GM19468 (cell line): ENCODE measurements at regions not wholly inside any gene's neighbourhood (a gene's known extent, or its start where the extent isn't known, plus 50 kb on each side); places are given as distances from the start of the nearest gene placed in this dataset.

Source experiments
- ATAC-seq: cut with Tn5 transposase; IDR thresholded peaks from one replicate; pipeline ENCODE4 v1.9.1; 2021; ENCODE audit warnings: mild to moderate bottlenecking, moderate library complexity, moderate number of reproducible peaks; ENCODE audit not compliant: unreplicated experiment; ENCODE audit errors: extremely low read depth

DNA sequence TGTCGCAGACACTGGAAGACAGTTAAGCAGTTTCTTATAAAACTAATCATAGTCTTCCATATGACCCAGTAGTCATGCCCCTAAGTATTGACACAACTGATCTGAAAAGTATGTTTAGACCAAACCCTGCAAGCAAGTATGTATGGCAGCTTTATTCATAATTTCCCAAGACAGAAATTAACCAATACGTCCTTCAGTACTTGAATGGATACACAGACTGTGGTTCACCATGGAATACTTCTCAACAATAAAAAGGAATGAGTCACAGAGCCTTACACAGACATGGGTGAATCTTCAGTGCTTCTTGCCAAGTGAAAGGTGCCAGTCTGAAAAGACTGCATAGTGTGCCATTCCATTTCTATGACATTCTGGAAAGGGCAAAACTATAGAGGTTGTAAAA, 50.2 kb upstream of the AKR1E2 start:
- no peak for ATAC-seq

DNA sequence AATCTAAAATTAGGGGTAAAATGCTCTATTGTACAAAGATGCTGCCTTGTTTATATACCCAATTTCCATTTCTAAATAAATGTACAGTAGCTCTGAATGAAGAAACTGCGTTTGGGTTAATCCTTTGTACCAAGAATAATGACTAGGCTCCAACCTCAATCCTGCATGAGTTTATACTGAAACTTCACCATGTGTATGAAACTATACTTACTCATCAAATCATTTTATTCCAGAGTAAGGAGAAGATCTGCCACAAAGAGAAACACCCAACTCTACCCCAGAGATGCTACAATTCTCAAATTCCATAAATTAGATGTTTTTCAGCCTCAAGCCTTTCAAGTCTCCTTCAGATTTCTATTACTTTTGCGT, 53.8 kb upstream of the AKR1E2 start:
- ATAC-seq, result no peak

DNA sequence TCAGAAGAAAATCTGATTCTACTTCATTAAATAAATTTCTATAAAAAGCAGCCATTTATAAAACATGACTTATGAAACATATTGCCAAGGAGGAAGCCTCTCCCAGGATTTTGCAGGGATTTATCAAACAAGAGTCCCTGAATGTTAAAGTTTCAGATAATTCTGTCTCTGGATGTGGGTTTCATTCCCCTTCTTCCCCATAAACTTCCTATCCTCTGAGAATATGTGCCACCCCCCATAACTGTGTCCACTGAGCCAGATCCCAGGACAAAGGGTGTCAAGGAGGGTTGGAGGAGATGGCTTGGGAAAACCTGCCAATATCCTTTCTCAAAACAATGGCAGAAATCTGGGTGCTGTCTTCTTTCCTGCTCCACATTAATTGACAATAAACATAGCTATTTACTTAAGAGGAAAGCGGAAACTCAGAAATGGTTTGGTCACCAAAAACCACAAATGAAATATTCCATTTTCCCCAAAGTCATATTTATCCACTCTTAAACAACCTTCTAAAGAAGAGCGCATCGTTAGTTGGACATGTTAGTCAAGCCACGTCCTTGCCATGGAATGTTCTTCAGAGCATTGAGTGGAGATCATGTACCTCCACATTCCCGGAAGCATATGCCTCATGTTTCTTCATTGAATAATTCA, 54.3 kb upstream of the AKR1E2 start:
- ATAC-seq, result no peak

DNA sequence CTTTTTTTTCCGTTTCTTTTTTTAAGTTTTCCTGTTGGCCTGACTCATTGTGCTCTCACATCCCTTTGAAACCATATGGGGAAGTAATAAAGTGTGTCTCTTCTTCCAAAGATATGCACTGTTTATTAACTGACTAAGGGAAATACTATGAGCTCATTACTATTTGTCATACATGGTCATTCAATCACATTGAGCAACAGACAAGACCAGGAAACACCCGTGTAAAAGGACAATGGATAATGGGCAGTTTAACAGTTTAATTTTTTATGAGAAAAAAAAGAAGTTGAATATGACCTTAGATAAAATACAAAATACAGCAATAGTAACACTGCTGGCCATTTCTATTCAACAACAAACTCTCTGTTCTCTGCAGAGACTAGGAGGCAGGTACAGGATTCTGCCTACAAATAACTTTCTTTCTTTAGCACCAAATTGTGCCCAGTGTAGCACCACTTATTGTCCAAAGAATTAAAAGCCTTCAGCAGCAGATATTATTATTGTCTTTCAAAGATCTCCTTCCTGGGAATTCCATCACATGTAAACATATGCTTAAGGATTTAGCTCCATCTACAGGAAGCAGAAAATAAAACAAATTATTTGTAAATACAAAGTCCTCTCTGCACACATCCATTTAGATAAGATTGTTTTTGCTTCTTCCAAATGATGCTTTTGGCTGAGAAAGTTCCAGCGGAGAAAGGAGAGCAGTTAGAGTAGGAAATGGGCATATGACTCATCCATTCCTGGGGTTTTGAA, 55.0 kb upstream of the AKR1E2 start:
- no peak for ATAC-seq

DNA sequence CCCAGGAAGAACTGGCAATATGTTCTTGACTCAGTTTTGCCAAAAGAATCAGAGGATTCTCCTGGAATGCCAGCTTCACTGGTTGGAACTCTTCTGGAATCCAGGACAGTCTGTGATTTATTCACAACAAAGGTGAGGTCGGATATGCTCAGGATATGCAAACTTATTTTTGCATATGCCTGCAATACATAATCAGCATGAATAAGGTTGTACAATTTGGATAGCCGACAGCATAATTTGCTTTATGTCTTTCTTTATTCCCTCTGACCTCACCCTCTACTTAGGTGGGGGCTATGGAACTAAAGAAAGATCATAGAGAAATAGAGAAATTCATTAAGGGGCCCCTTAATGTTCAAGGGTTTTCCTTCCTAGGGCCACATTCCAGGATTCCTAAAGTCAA, 57.6 kb upstream of the AKR1E2 start:
- ATAC-seq, result no peak

DNA sequence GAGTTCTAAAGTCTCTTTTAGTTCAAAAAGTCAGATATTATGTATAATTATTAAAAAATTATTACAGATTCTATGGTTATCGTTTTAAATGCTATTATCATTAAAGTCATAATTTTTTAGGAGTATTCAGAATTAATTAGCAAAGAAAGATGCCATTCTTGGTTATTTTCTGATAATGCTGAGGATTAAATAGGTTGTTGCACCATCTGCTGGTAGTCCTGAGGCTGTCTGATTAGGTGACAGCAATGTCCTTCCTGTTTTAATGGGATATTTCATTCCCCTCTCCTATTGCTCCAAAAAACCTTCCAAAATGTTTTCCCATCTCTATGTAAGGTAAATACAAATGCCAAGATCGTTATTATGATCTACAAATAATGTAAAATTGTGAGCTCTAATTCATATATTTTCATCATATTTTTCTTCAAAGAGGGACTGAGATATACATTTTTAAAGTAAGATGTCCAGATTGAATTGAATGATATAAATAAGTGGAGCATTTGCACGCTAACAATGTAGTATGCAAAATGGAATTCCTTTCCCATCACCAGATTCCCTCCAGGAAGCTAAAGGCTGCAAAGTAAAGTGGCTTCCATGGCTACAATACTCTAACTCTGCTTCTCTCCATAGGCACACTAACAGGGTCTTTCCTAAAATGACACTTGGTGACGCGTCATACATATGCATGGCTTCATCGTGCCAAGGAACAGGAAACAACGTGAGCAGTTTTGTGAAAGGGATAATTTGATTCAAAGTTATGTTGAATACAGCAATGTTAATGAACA, 58.8 kb upstream of the AKR1E2 start:
- ATAC-seq, result no peak

DNA sequence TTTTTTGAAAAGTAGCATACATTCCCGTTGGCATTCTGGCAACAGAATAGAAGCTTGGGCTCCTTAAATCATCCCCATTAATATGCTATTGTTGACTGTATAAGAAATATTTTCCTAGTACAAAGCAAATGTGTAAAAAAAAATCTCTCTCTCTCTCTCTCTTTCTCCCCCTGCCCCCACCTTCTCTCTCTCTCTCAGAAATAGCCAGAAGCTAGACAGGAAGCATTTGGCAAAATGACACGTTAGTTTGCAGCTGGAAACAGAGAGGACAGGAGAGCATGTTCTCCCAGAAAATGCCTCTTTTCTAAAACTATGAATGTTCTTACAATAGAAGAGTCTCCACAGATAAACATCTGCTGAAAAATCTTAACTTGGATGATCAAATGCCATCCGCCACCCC, 59.6 kb upstream of the AKR1E2 start:
- no peak for ATAC-seq

DNA sequence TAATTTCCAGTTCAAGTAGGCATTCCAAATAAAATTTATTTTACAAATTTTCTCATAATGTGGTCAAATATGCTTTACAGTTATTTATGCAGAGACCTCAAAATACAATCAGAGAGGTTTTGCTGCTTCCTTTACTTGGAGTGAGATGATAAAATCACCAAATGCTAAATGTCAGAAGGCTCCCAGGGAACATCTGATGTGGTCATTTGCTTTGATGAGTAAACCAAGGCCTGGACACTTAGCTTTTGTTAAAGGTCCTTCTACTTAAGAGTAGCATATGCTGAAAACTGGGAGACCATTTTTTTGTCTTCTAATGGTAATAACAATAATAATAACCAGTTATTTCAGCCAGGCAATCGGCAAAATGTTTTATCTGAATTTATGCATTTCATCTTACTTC, 60.6 kb upstream of the AKR1E2 start:
- ATAC-seq, result no peak

DNA sequence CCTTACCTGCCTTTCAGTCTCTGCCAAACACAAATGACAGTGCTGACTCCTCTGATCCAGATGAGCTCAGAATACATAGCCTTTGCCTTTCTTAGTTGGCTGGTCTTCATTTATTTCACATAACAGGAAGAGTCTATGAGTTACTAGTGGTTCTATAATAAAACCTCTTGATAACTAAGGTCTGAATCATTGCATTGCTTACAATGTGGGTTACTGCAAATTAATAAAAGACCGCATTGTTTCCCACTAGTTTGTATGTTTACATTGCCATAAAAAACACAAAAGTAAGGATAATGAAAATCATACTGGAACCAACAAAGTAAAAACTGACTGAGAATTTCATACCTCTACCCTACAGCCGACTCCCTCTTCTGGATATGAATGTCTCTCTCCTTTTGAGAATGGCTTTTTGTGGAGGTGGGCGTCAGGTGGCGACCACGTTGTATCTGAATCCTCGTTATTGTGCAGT, 62.0 kb upstream of the AKR1E2 start:
- no peak for ATAC-seq

DNA sequence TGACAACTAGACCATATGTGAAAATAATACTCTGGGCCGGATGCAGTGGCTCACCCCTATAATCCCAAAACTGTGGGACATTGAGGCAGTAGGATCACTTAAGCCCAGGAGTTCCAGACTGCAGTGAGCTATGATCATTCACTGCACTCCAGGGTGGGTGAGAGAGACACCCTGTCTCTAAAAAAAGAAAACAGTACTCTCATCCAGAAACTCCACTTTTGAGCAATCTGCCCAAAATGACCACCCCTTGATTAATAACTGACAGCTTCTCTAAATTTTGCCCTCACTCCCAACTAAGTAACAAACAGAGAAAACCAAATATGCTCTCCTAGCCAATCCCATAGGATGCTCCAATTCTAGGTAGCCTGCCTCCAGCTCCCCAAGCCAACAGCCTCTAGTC, 62.5 kb upstream of the AKR1E2 start:
- no peak for ATAC-seq

DNA sequence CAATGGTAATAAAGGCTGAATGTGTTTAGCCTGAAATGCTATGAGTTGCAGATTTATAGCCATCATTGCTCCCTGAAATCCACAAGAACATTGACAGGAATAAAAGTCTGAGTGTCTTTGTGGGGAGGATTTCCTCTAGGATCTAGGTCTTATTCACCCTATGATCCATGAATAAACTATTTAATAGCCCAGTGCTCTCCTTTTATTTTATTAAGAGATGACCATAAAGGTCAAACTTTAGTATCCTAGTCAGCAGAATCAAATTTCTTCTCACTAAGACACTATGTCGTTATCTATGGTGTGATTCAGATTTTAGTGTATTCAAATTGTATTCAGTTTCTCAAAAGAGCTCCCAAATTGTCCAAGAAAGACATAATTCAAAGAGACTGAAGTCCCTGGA, 67.8 kb upstream of the AKR1E2 start:
- no peak for ATAC-seq

DNA sequence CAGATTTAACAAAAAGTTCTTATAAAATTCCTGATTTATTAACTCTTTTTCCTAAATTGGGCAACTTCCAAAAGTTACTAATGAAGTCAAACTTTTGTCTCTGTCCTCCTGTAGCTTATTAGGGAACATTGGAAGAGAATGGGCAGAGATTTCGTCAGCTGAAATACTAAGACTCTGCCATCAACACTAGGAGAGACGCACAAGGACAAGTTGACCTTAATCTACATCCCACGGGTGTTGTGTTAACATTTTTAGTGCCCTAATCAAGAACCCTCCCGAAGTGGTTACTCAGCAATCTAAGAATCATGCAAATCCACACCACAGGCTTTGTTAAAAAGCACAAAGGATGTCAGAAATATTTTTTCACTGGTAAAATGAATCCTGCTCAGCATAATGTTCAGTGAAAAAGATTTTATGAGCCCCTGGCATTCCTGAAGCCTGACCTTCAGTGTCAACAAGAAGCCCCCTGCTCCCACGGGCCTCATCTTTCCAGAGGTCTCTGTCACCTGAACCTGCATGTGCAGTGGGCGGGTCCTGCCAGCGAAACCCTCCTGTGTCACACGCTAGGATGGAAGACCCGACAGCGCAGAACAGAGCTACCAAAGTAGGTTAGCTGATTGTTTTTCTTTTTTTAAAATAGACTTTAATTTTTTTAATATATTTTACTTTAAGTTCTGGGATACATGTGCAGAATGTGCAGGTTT, 70.6 kb upstream of the AKR1E2 start:
- ATAC-seq, result no peak

DNA sequence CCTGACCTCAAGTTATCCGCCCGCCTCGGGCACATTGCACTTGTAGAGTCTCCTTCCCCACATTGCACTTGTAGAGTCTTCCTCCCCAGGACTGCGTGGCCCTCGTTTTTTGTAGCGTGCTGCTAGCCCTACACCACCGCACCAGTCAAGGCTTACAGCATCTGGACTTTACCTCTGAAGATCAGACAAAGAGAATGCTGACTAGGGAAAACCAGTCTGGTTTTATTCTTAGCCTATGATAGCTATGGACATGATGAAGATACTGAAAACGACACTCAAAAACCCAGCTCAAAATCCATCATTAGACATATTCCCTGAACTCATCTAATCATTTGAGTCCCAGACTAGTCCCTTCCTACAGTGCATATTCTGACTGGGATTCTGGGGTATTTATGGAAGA, 71.9 kb upstream of the AKR1E2 start:
- ATAC-seq, result no peak

DNA sequence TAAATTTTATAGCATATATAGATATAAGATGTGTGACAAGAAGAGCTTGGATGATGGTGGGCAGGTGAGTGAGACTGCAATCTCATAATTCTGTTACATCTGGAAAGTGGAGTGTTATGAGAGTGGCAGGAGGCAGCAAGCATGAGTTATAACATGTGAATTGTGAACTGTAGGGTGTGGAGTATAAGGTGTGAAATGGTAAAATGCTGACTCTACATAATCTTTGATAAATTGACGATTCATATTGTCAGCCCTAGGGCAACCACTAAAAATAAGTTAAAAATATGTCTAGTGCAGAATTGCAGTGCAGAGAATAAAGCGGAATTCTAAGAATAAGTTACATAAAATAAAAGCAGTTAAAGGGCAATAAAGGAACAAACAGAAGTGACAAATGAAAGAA, 74.8 kb upstream of the AKR1E2 start:
- ATAC-seq, result no peak

DNA sequence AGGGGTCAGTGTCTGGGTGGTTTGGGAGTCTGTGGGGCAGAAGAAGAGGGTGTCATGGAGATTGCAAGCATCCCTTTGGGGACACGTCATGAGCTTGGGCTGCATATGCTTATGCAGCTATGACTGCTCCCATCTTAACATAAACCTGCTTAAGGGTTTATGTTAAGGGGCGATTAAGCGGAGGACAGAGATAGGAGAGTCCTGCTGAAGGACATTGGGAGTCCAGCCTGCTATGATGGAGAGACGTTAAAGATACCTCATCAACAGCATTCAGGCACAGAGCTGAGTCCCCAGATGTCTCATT, 76.8 kb upstream of the AKR1E2 start:
- ATAC-seq, result no peak

DNA sequence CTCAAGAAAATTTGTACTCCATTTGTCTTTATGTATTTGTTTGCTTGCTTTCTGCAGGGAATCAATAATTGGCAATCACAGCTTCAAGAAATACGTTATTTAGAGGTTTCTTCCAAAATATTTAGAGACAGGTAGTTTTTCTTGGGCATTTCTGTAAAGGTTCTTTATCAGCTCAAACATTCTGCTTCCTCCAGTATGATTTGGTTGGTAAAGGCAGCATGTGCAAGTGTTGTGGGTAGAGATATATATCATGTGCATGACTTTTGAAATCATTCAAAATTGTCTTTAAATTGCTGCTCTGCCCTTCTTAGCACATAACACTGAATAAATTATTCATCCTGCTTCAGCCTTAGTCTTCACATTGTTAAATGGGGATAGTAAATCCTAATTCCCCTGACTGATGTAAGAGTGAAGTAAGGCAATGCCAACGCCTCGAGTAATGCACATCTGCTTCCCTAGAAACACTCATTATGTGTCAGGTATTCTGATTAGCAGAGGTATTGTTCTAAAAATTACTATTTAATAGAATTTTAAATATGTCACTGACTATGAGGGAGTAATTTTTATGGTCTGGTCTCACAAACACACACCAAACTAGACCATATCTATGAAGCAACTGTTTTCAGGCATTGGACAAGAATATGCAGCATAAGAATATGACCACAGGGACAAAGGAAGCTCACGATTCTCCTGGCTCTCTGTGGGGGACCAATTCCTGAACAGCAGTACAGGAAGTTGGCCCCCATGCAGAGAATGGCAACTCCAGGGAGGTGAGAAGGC, 77.3 kb upstream of the AKR1E2 start:
- no peak for ATAC-seq

DNA sequence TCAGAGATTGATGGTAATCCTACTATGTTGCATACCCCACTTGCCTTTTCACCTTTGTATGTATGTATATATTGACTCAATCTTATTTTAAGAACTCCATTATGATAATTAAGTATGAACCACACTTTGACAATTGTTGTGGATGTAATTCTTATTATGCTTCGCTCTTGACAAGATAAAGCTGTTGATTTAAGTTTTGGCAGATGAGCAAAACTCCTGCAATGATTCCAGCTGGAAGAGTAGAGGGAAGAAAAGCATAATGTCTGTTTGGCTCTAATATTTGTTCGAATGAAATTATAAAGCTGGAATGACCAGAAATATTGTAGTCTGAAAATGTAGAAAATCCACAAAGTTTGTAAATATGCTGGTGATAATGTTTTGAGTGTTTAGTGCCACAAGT, 83.8 kb upstream of the AKR1E2 start:
- ATAC-seq, result no peak

DNA sequence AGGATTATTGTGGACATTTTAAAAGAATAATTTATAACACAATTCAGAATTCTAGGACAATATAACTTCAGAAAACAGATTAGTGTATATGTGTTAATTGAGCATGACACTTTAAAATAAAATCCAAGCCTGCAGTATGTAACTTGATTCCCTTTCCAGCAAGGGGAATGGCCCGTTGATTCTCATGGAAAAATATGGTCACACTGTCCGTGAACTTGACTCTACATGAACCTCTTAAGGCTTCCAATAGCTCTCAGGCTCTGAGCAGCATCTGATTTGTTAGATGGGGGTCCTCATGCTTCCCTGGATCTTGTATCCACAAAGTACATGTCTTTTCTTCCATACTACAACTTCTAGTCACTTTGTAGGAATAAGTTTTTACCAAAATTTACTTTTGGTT, 85.5 kb upstream of the AKR1E2 start:
- ATAC-seq, result no peak

DNA sequence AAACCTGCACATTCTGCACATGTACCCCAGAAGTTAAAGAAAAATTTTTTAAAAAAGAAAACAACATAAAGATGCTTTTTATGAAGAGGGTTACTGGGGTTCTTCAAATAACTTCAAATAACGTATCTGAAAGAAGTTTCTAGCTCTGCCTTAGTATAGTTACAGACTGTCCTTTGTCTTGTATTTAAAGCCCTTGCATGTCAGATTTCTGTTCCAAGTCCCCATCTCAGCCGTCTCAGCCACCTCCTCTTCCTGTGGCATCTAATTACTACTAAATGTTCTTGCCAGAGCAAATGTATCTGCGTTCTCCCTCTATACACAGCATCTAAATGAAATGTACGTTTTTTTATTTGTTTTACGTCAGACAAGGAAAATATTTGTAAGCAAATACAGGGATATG, 89.4 kb upstream of the AKR1E2 start:
- ATAC-seq, result no peak

DNA sequence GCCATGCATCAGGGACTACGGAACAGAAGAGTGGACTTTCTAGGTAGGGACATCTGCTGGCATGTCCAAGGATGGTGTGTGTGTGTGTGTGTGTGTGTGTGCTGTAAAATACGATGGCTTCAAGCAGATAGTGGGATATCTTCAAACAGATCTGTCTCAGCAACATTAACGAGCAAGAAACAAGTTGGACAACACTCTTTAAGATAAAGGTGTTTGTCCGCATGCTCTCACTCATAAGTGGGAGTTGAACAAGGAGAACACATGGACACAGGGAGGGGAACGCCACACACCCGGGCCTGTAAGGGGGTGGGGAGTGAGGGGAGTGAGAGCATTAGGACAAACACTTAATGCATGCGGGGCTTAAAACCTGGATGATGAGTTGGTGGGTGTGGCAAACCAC, 89.8 kb upstream of the AKR1E2 start:
- no peak for ATAC-seq
